IPS-18c (cell line): ENCODE measurements at regions not wholly inside any gene's neighbourhood (a gene's known extent, or its start where the extent isn't known, plus 50 kb on each side); places are given as distances from the start of the nearest gene placed in this dataset.

Source experiments
- H3K4me3 ChIP-seq: 2 replicates; pipeline ENCODE4 v1.7.0; 2013; ENCODE audit warnings: low read depth, mild to moderate bottlenecking, low read length, moderate library complexity; ENCODE audit not compliant: insufficient read depth
- H3K9me3 ChIP-seq: one replicate; pipeline ENCODE4 v1.6.1; 2013; ENCODE audit warnings: mild to moderate bottlenecking, low read length, moderate library complexity; ENCODE audit not compliant: control insufficient read depth, insufficient read depth

- Histone ChIP-seq H3K9me3 (no peaks in the 10 kb centered on the region), H3K4me3 (no peak overlapping the region)
These were observed 216.7 kb downstream of the VRK1 start for GRCh38 chr14:97013878-97014277.

- Histone ChIP-seq H3K4me3 (no peak overlapping the region), H3K9me3 (no peaks in the 10 kb centered on the region)
These were observed 223.8 kb downstream of the VRK1 start for GRCh38 chr14:97021001-97021400.

- no peaks in the 10 kb centered on the region for H3K9me3 ChIP-seq
- H3K4me3 ChIP-seq: no peak overlapping the region
These were observed 224.5 kb downstream of the VRK1 start for GRCh38 chr14:97021571-97022168.

GRCh38 chr14:97022741-97023140 lies 225.6 kb downstream of the VRK1 start:
- H3K9me3 ChIP-seq: no peaks in the 10 kb centered on the region
- no peak overlapping the region for H3K4me3 ChIP-seq

- no peak overlapping the region for H3K4me3 ChIP-seq
- H3K9me3 ChIP-seq: no peaks in the 10 kb centered on the region
These were observed 226.7 kb downstream of the VRK1 start for GRCh38 chr14:97023871-97024270.

GRCh38 chr14:97024300-97024699 lies 227.1 kb downstream of the VRK1 start:
- no peaks in the 10 kb centered on the region for H3K9me3 ChIP-seq
- H3K4me3 ChIP-seq: no peak overlapping the region

- no peak overlapping the region for H3K4me3 ChIP-seq
These were observed 228.5 kb downstream of the VRK1 start for GRCh38 chr14:97025722-97026121.

GRCh38 chr14:97027256-97027999 lies 230.2 kb downstream of the VRK1 start:
- H3K9me3 ChIP-seq: no peaks in the 10 kb centered on the region
- peak overlapping the region; percentile 9; the same call in 1 of the 2 replicates for H3K4me3 ChIP-seq

More at GRCh38 chr14:97025722-97026121, 228.5 kb downstream of the VRK1 start:
- H3K9me3 ChIP-seq: no peaks in the 10 kb centered on the region

GRCh38 chr14:97028382-97028781 lies 231.2 kb downstream of the VRK1 start:
- Histone ChIP-seq H3K9me3 (no peaks in the 10 kb centered on the region), H3K4me3 (no peak overlapping the region)

GRCh38 chr14:97029800-97030199 lies 232.6 kb downstream of the VRK1 start:
- Histone ChIP-seq H3K4me3 (no peak overlapping the region), H3K9me3 (no peaks in the 10 kb centered on the region)

- H3K4me3 ChIP-seq: no peak overlapping the region
- H3K9me3 ChIP-seq: no peaks in the 10 kb centered on the region
These were observed 234.3 kb downstream of the VRK1 start for GRCh38 chr14:97031530-97031929.

GRCh38 chr14:97033556-97034081 lies 236.4 kb downstream of the VRK1 start:
- H3K9me3 ChIP-seq: no peaks in the 10 kb centered on the region
- H3K4me3 ChIP-seq: peak overlapping the region; percentile 55

GRCh38 chr14:97036086-97036852 lies 239.1 kb downstream of the VRK1 start:
- Histone ChIP-seq H3K4me3 (no peak overlapping the region), H3K9me3 (no peaks in the 10 kb centered on the region)

- Histone ChIP-seq H3K4me3 (no peak overlapping the region), H3K9me3 (no peaks in the 10 kb centered on the region)
These were observed 242.7 kb downstream of the VRK1 start for GRCh38 chr14:97039717-97040363.

- H3K9me3 ChIP-seq: no peaks in the 10 kb centered on the region
- H3K4me3 ChIP-seq: no peak overlapping the region
These were observed 249.8 kb downstream of the VRK1 start for GRCh38 chr14:97046967-97047366.

- Histone ChIP-seq H3K4me3 (no peak overlapping the region), H3K9me3 (no peaks in the 10 kb centered on the region)
These were observed 254.8 kb downstream of the VRK1 start for GRCh38 chr14:97052001-97052400.

- Histone ChIP-seq H3K4me3 (no peak overlapping the region), H3K9me3 (no peaks in the 10 kb centered on the region)
These were observed 256.8 kb downstream of the VRK1 start for GRCh38 chr14:97053941-97054340.
